SK-N-SH treated with all-trans-retinoic acid at 6 μM for 48 hours (cell line): ENCODE measurements at regions not wholly inside any gene's neighbourhood (a gene's known extent, or its start where the extent isn't known, plus 50 kb on each side); places are given as distances from the start of the nearest gene placed in this dataset.

Experiments
- ISL1 ChIP-seq: fragments of 250-450 bp; sonication (Bioruptor Pico); IDR thresholded peaks from 2 replicates; pipeline ENCODE4 v2.1.2; 2022; ENCODE audit warnings: mild to moderate bottlenecking, moderate library complexity
- TOX ChIP-seq: fragments of 250-450 bp; sonication (Bioruptor Pico); IDR thresholded peaks from 2 replicates; pipeline ENCODE4 v1.8.0; 2021; ENCODE audit warnings: mild to moderate bottlenecking, moderate library complexity, borderline replicate concordance
- TF ChIP-seq, protein P1 (sequence below): fragments of 250-450 bp; sonication (Bioruptor Pico); IDR thresholded peaks from 2 replicates; pipeline ENCODE4 v1.5.1; 2021; ENCODE audit warnings: mild to moderate bottlenecking, moderate library complexity
- TF ChIP-seq, protein P2 (sequence below): fragments of 250-450 bp; sonication (Bioruptor Pico); IDR thresholded peaks from 2 replicates; pipeline ENCODE4 v1.8.0; 2020; ENCODE audit warnings: mild to moderate bottlenecking, moderate library complexity, borderline replicate concordance

DNA sequence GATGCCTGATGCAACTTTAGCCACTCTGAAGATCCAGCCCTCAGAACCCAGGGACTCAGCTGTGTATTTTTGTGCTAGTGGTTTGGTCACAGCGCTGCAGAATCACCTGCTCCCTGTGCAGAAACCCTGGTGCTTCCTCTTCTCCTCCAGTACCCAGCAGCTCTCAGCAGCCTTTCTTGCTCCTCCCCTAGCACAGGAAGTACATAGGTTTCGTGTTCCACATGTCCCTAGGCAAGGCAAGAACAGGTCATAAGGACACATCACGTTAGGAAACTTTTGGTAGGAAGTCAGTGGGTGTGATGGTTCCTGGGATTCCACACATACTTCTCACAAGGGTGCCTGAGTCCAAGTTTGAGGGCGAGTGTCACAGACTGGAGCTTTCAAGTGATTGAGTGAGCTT lies 167.9 kb upstream of the PRSS1 start:
- TF ChIP-seq, protein P1, sequence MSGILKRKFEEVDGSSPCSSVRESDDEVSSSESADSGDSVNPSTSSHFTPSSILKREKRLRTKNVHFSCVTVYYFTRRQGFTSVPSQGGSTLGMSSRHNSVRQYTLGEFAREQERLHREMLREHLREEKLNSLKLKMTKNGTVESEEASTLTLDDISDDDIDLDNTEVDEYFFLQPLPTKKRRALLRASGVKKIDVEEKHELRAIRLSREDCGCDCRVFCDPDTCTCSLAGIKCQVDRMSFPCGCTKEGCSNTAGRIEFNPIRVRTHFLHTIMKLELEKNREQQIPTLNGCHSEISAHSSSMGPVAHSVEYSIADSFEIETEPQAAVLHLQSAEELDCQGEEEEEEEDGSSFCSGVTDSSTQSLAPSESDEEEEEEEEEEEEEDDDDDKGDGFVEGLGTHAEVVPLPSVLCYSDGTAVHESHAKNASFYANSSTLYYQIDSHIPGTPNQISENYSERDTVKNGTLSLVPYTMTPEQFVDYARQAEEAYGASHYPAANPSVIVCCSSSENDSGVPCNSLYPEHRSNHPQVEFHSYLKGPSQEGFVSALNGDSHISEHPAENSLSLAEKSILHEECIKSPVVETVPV (CRISPR knock-in tag), result no peak
- TF ChIP-seq, protein P2, sequence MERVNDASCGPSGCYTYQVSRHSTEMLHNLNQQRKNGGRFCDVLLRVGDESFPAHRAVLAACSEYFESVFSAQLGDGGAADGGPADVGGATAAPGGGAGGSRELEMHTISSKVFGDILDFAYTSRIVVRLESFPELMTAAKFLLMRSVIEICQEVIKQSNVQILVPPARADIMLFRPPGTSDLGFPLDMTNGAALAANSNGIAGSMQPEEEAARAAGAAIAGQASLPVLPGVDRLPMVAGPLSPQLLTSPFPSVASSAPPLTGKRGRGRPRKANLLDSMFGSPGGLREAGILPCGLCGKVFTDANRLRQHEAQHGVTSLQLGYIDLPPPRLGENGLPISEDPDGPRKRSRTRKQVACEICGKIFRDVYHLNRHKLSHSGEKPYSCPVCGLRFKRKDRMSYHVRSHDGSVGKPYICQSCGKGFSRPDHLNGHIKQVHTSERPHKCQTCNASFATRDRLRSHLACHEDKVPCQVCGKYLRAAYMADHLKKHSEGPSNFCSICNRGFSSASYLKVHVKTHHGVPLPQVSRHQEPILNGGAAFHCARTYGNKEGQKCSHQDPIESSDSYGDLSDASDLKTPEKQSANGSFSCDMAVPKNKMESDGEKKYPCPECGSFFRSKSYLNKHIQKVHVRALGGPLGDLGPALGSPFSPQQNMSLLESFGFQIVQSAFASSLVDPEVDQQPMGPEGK, result no peak
- TF ChIP-seq TOX (no peak), ISL1 (CRISPR knock-in tag) (no peak)
